ENCODE measurements at regions not wholly inside any gene's neighbourhood (a gene's known extent, or its start where the extent isn't known, plus 50 kb on each side); places are given as distances from the start of the nearest gene placed in this dataset.

- TF ChIP-seq HDAC1 (IDR thresholded peaks at IDR 0.05) (peak in 1 of 2 experiments; percentile 51; a peak in 2 of 4 replicates), RBM17 (IDR thresholded peaks at IDR 0.05; ENCODE audit: borderline replicate concordance, low read depth, low read length) (no peak), POLR3G (IDR thresholded peaks at IDR 0.05; ENCODE audit: extremely low read depth, insufficient read length, insufficient replicate concordance) (no peak), ZNF77 (CRISPR knock-in tag; IDR thresholded peaks at IDR 0.05) (no peak), CHD2 (IDR thresholded peaks at IDR 0.05; ENCODE audit: low read depth, low read length) (no peak), TARDBP (IDR thresholded peaks at IDR 0.05) (0 out of 2 replicates have a peak, but pooled peaks have one; percentile 50), HEY1 (CRISPR knock-in tag; IDR thresholded peaks at IDR 0.05; ENCODE audit: borderline replicate concordance) (no peak), TCFL5 (CRISPR knock-in tag; conservative IDR thresholded peaks at IDR 0.05) (no peak), LCOR (CRISPR knock-in tag; IDR thresholded peaks at IDR 0.05) (no peak), RAD51 (IDR thresholded peaks at IDR 0.05; ENCODE audit: borderline replicate concordance, low read depth) (no peak), CXXC5 (CRISPR knock-in tag; IDR thresholded peaks at IDR 0.05) (peak; percentile 73), XRCC4 (IDR thresholded peaks at IDR 0.05; ENCODE audit: extremely low read depth, insufficient read depth, insufficient read length) (no peak), ZFP1 (CRISPR knock-in tag; IDR thresholded peaks at IDR 0.05) (no peak), BDP1 (IDR thresholded peaks at IDR 0.05; ENCODE audit: insufficient read depth, insufficient read length) (no peak), ZNF140 (CRISPR knock-in tag; IDR thresholded peaks at IDR 0.05) (no peak), GTF2E2 (tag; IDR thresholded peaks at IDR 0.05) (no peak), MEF2D (tag; conservative IDR thresholded peaks at IDR 0.05; ENCODE audit: low read depth) (no peak), ZNF445 (CRISPR knock-in tag; IDR thresholded peaks at IDR 0.05; ENCODE audit: low read depth) (no peak), ZNF3 (CRISPR knock-in tag; IDR thresholded peaks at IDR 0.05) (no peak), JUNB (CRISPR knock-in tag; conservative IDR thresholded peaks at IDR 0.05) (no peak), ZBTB12 (CRISPR knock-in tag; IDR thresholded peaks at IDR 0.05) (peak; percentile 74), HSF4 (CRISPR knock-in tag; IDR thresholded peaks at IDR 0.05; ENCODE audit: borderline replicate concordance) (no peak), BCL6 (CRISPR knock-in tag; IDR thresholded peaks at IDR 0.05) (no peak), CBX3 (IDR thresholded peaks at IDR 0.05; ENCODE audit: borderline replicate concordance in 1 of 2, low read length in 2 of 2) (no peak), TCF3 (CRISPR knock-in tag; IDR thresholded peaks at IDR 0.05) (no peak)
- TF ChIP-seq, protein P1, sequence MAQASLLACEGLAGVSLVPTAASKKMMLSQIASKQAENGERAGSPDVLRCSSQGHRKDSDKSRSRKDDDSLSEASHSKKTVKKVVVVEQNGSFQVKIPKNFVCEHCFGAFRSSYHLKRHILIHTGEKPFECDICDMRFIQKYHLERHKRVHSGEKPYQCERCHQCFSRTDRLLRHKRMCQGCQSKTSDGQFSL (CRISPR knock-in tag; IDR thresholded peaks at IDR 0.05), result no peak
- TF ChIP-seq, protein P1 (tag; IDR thresholded peaks at IDR 0.05), result no peak
- TF ChIP-seq, protein P2, sequence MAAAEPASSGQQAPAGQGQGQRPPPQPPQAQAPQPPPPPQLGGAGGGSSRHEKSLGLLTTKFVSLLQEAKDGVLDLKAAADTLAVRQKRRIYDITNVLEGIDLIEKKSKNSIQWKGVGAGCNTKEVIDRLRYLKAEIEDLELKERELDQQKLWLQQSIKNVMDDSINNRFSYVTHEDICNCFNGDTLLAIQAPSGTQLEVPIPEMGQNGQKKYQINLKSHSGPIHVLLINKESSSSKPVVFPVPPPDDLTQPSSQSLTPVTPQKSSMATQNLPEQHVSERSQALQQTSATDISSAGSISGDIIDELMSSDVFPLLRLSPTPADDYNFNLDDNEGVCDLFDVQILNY (CRISPR knock-in tag; IDR thresholded peaks at IDR 0.05), result no peak
Observed at GRCh38 chr1:84077476-84078107, 66.5 kb upstream of the PRKACB start (continued).

All from K562 (cell line).